Esophagus squamous epithelium (tissue), 5 donors: ENCODE measurements at regions not wholly inside any gene's neighbourhood (a gene's known extent, or its start where the extent isn't known, plus 50 kb on each side); places are given as distances from the start of the nearest gene placed in this dataset.

ENCODE experiments used
- DNase-seq: peaks from one replicate; lab custom pipeline; 2025; lab: John Stamatoyannopoulos, UW
- H3K27ac ChIP-seq, 4 donors: fragments of 200-600 bp; sonication (generic); one replicate each; pipeline ENCODE4 v1.5.1; 2016 to 2019; ENCODE audit warnings: mild to moderate bottlenecking in 1 of 4
- H3K27me3 ChIP-seq, 4 donors: fragments of 200-600 bp; sonication (generic); 1 replicate in 3 of 4; 2 replicates in 1 of 4; pipeline versions ENCODE4 v1.5.1 to v1.6.0; 2017 to 2021; ENCODE audit warnings: antibody characterized with exemption in 1 of 4
- H3K36me3 ChIP-seq, 3 donors: fragments of 200-600 bp; sonication (generic); one replicate each; pipeline ENCODE4 v1.5.1; 2016 to 2019
- H3K4me1 ChIP-seq, 3 donors: fragments of 200-600 bp; sonication (generic); one replicate each; pipeline ENCODE4 v1.5.1; 2017 to 2019
- H3K4me3 ChIP-seq, 4 donors: fragments of 200-600 bp; sonication (generic); 1 replicate in 3 of 4; 2 replicates in 1 of 4; pipeline ENCODE4 v1.5.1; 2016 to 2019; ENCODE audit warnings: mild to moderate bottlenecking in 2 of 4, moderate library complexity in 1 of 4
- H3K9me3 ChIP-seq, 3 donors: fragments of 200-600 bp; sonication (generic); one replicate each; pipeline ENCODE4 v1.5.1; 2016 to 2019
- CTCF ChIP-seq, 6 experiments: fragments of 450-650 bp in 4 of 6; fragments of 200-600 bp in 2 of 6; sonication (generic) in 2 of 6; IDR thresholded peaks; one replicate each; pipeline ENCODE4 v1.5.1; 2016 to 2019; ENCODE audit warnings: antibody characterized with exemption in 6 of 6, mild to moderate bottlenecking in 4 of 6, moderate library complexity in 4 of 6
- POLR2A ChIP-seq, 4 donors: fragments of 450-650 bp; IDR thresholded peaks; one replicate each; pipeline ENCODE4 v1.6.1; 2017; ENCODE audit warnings: antibody characterized with exemption in 4 of 4, mild to moderate bottlenecking in 4 of 4, moderate library complexity in 3 of 4
- WGBS, 2 donors: methylation state at CpG; one replicate each; pipeline ENCODE4 v1.1.5; 2018; 5-methylcytosine and 5-hydroxymethylcytosine counted together
- intact Hi-C: fragments of 100-400 bp; cut with DNase I; formaldehyde crosslinking; loops from one replicate; pipeline ENCODE4 v1.15.0; 2022
- donor health status: DM: yes; HTN: yes; CAD: no.

GRCh38 chr6:95087394-95088097, 489.8 kb upstream of the MANEA start:
- Histone ChIP-seq H3K27me3 (no peaks in the 10 kb centered on the region), H3K27ac (no peak overlapping the region), H3K36me3 (no peaks in the 10 kb centered on the region), H3K4me1 (no peaks in the 10 kb centered on the region), H3K4me3 (no peak overlapping the region), H3K9me3 (no peaks in the 10 kb centered on the region)
- WGBS, 2 donors = 17 to 25% methylated on average over 8 of the region's 8 CpGs
- intact Hi-C loops = no loop called here
- DNase-seq = no peak
- TF ChIP-seq CTCF (IDR thresholded peaks at IDR 0.05) (no peak), POLR2A (IDR thresholded peaks at IDR 0.05) (no peak)

GRCh38 chr6:95091823-95092436, 485.4 kb upstream of the MANEA start:
- 63 to 68% methylated on average over 5 of the region's 5 CpGs for WGBS, 2 donors
- no peak for DNase-seq
- Histone ChIP-seq H3K27me3 (no peaks in the 10 kb centered on the region), H3K4me1 (no peaks in the 10 kb centered on the region), H3K36me3 (no peaks in the 10 kb centered on the region), H3K27ac (no peak overlapping the region), H3K9me3 (no peaks in the 10 kb centered on the region), H3K4me3 (no peak overlapping the region)
- TF ChIP-seq CTCF (IDR thresholded peaks at IDR 0.05) = peak in 5 of 6 experiments; percentile 11 to 42 (median 25)
- TF ChIP-seq POLR2A (IDR thresholded peaks at IDR 0.05) = no peak
- intact Hi-C loops = no loop called here

- TF ChIP-seq POLR2A (IDR thresholded peaks at IDR 0.05) (no peak), CTCF (IDR thresholded peaks at IDR 0.05) (no peak)
- no peak overlapping the region for H3K4me3 ChIP-seq
- 48 to 51% methylated on average over 4 of the region's 4 CpGs for WGBS, 2 donors
- H3K27ac ChIP-seq = no peak overlapping the region
- H3K27me3 ChIP-seq = no peaks in the 10 kb centered on the region
- no peaks in the 10 kb centered on the region for H3K36me3 ChIP-seq
- no peaks in the 10 kb centered on the region for H3K9me3 ChIP-seq
- intact Hi-C loops = no loop called here
- no peak for DNase-seq
- no peaks in the 10 kb centered on the region for H3K4me1 ChIP-seq
Observed at GRCh38 chr6:95093154-95093553, 484.2 kb upstream of the MANEA start.

GRCh38 chr6:95094751-95095663, 482.3 kb upstream of the MANEA start:
- no peak for TF ChIP-seq CTCF (IDR thresholded peaks at IDR 0.05)
- TF ChIP-seq POLR2A (IDR thresholded peaks at IDR 0.05) = no peak
- intact Hi-C loops = no loop called here
- no peak overlapping the region for H3K27ac ChIP-seq
- no peak for DNase-seq
- no peaks in the 10 kb centered on the region for H3K36me3 ChIP-seq
- H3K4me3 ChIP-seq = no peak overlapping the region
- H3K4me1 ChIP-seq = no peaks in the 10 kb centered on the region
- H3K27me3 ChIP-seq = no peaks in the 10 kb centered on the region
- 23 to 28% methylated on average over 6 of the region's 6 CpGs for WGBS, 2 donors
- no peaks in the 10 kb centered on the region for H3K9me3 ChIP-seq

GRCh38 chr6:95095855-95096254, 481.5 kb upstream of the MANEA start:
- H3K36me3 ChIP-seq = no peaks in the 10 kb centered on the region
- WGBS, 2 donors = 77 to 85% methylated on average over 2 of the region's 2 CpGs
- H3K4me3 ChIP-seq = no peak overlapping the region
- no peak for TF ChIP-seq CTCF (IDR thresholded peaks at IDR 0.05)
- TF ChIP-seq POLR2A (IDR thresholded peaks at IDR 0.05) = no peak
- H3K27me3 ChIP-seq = no peaks in the 10 kb centered on the region
- H3K4me1 ChIP-seq = no peaks in the 10 kb centered on the region
- no peaks in the 10 kb centered on the region for H3K9me3 ChIP-seq
- DNase-seq = no peak
- no peak overlapping the region for H3K27ac ChIP-seq
- intact Hi-C loops = no loop called here
